AG04449 (cell line): ENCODE measurements at regions not wholly inside any gene's neighbourhood (a gene's known extent, or its start where the extent isn't known, plus 50 kb on each side); places are given as distances from the start of the nearest gene placed in this dataset.

Source experiments
- CTCF ChIA-PET: fragments of 350-600 bp; formaldehyde crosslinking; extraction: SDS; loops from one replicate; lab custom pipeline; 2021; ENCODE audit warnings: antibody characterized with exemption; lab: Yijun Ruan, JAX
- POLR2A ChIA-PET: fragments of 400-600, 350-600 bp; formaldehyde crosslinking; extraction: SDS; loops from one replicate; lab custom pipeline; 2020; ENCODE audit warnings: antibody characterized with exemption, inconsistent platforms; lab: Yijun Ruan, JAX
- DNase-seq: peaks from one replicate; pipeline ENCODE4 v3.0.0-alpha.2; 2010; ENCODE audit warnings: low read depth, low spot score
- H3K4me3 ChIP-seq: 2 replicates; pipeline ENCODE4 v1.5.1; 2011; ENCODE audit warnings: low read depth, mild to moderate bottlenecking, control low read depth, low read length
- TF ChIP-seq, protein P1 (sequence below): IDR thresholded peaks from one replicate; pipeline ENCODE4 v1.5.1; 2011; ENCODE audit warnings: mild to moderate bottlenecking, moderate library complexity, low read length, control low read depth, inconsistent platforms; ENCODE audit not compliant: insufficient read depth; ENCODE audit errors: missing control alignments

DNA sequence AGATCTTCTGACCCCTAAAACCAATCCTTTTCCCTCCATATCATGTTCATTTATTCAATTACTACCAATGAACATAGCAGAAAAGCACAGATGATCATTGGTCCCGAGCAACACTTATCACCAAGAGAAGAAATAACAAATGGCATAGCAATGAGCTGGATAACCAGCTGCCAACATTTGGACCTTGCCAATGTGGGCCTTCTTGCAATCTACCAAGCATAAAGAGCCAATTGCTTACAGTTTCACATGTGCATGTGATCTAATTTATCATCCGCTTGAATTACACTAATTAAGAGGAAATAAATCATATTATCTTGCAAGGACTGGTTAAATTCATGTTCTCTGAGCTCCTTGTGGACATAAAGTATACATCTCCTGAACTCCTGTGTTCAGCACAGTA, 134.8 kb upstream of the HMGA2 start:
- TF ChIP-seq, protein P1, sequence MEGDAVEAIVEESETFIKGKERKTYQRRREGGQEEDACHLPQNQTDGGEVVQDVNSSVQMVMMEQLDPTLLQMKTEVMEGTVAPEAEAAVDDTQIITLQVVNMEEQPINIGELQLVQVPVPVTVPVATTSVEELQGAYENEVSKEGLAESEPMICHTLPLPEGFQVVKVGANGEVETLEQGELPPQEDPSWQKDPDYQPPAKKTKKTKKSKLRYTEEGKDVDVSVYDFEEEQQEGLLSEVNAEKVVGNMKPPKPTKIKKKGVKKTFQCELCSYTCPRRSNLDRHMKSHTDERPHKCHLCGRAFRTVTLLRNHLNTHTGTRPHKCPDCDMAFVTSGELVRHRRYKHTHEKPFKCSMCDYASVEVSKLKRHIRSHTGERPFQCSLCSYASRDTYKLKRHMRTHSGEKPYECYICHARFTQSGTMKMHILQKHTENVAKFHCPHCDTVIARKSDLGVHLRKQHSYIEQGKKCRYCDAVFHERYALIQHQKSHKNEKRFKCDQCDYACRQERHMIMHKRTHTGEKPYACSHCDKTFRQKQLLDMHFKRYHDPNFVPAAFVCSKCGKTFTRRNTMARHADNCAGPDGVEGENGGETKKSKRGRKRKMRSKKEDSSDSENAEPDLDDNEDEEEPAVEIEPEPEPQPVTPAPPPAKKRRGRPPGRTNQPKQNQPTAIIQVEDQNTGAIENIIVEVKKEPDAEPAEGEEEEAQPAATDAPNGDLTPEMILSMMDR: no peak
- ChIA-PET POLR2A (no interaction called here), CTCF (interaction anchor here (0.9 to 2.5 kb wide), 7 partner anchors 8 to 398 kb away, joined by 3 to 11 read pairs (median 3); no protein-coding TSS in a partner anchor)

DNA sequence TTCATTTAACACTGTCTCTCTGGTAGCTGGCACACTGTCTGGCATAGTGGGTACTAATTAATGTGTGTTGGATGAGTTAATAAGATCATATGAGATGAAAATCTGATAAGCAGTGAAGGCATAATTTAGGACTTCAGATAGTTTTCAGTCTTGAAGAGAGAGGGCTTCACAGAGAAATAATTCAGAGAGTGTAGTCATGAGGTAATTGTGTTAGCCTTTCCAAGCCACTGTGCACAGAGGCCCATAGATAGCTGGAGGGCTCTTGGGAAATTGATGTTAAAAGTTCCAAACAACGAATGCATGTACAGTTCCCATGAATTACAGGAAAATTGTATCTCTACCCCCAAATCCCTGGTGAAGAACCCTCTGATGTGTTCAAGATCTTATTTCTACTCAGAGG, 133.8 kb upstream of the HMGA2 start:
- H3K4me3 ChIP-seq: no peak overlapping the region
- POLR2A ChIA-PET: no interaction called here
- no peak for DNase-seq
- CTCF ChIA-PET: interaction anchor here (1.1 to 2.5 kb wide), 4 partner anchors 9 to 397 kb away, joined by 3 to 11 read pairs (median 6); no protein-coding TSS in a partner anchor
- TF ChIP-seq, protein P1: no peak

More for the DNA sequence above, 134.8 kb upstream of the HMGA2 start:
- no peak overlapping the region for H3K4me3 ChIP-seq
- no peak for DNase-seq

DNA sequence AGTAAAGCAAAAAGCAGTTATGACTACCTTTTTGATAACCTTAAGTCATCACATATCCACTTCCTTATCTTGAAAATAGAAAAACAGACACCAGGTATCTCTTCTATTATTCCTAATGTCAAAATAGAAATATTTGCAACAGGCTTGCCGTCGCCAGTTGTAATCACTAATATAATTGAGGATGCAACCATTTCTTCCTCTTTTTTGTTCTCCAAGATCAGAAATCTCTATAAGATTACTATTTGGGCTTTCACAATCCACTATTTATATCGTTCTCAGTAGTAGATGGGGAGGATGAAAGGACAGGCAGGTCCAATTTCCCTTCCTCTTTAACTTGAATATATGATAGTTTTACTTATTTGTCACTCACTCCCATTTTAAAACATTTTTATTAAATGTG, 130.2 kb upstream of the HMGA2 start:
- no peak overlapping the region for H3K4me3 ChIP-seq
- no peak for DNase-seq
- ChIA-PET CTCF (no interaction called here), POLR2A (no interaction called here)
- TF ChIP-seq, protein P1: no peak

DNA sequence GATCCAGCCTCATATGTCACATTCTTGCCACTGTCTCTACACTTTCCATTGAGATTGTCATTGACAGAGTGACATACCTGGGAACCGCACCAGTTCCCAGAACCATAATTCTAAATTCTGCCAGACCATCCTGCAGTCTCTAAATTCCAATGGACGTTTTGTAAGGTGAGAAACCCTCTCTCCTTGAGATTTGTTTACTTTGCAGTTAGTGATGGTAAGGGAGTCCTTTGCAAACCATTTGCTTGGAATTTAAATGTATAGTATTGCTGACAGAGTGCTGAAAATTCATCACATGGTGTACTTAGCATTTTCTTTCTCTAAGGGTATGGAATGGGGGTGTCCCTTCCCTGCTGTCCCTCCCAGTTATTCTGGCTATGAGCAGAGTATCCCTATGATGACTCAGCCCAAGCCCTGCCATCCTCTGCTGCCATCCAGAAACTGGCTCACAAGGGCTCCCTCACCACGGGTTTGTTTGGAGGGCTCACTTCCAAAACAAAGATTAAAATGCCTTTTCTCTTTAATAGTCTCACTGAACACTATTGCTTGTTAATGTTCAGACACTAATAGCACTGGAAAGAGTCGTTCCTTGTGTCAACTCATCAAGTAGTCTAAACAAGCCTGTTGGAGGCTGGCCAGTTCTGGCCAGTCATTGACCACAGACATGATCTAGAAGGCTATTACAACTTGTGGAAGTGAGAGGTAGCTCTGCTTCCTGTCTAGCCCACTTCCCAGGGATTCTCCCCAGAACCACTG, 129.0 kb upstream of the HMGA2 start:
- ChIA-PET POLR2A (interaction anchor here (0.9 to 1.4 kb wide), 5 partner anchors 25 to 129 kb away, joined by 3 to 5 read pairs (median 4); partner anchors contain the start of gene HMGA2), CTCF (interaction anchor here (1.0 to 1.2 kb wide), 3 partner anchors 12 to 412 kb away, joined by 3 to 6 read pairs (median 4); no protein-coding TSS in a partner anchor)
- peak; percentile 95 for DNase-seq
- TF ChIP-seq, protein P1: no peak
- no peak overlapping the region for H3K4me3 ChIP-seq

DNA sequence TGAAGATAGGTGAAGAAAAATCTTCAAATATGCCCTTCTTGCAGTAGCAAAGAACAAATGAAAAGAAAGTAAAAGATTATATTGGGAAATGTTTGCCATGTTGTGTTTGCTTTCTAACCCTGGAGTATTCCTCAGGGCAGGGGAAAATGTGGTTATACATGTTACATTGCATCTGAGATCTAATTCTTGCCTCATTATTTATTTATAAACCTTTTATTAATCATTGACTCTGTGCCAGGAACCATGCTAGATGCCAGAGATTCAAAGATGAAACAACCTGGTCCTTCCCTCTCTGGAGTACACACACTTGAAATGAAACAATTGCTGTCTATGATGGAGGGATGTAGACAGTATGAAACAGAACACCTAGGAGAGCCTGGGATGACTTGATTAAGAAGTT, 128.1 kb upstream of the HMGA2 start:
- ChIA-PET POLR2A (interaction anchor here (0.9 to 1.4 kb wide), 5 partner anchors 24 to 130 kb away, joined by 3 to 5 read pairs (median 4); partner anchors contain the start of gene HMGA2), CTCF (interaction anchor here (1.0 to 1.3 kb wide), 4 partner anchors 11 to 411 kb away, joined by 3 to 6 read pairs (median 4); no protein-coding TSS in a partner anchor)

More for the DNA sequence above, 128.1 kb upstream of the HMGA2 start:
- no peak for DNase-seq
- H3K4me3 ChIP-seq: no peak overlapping the region
- TF ChIP-seq, protein P1: no peak
